ENCODE measurements at regions not wholly inside any gene's neighbourhood (a gene's known extent, or its start where the extent isn't known, plus 50 kb on each side); places are given as distances from the start of the nearest gene placed in this dataset.

DNA sequence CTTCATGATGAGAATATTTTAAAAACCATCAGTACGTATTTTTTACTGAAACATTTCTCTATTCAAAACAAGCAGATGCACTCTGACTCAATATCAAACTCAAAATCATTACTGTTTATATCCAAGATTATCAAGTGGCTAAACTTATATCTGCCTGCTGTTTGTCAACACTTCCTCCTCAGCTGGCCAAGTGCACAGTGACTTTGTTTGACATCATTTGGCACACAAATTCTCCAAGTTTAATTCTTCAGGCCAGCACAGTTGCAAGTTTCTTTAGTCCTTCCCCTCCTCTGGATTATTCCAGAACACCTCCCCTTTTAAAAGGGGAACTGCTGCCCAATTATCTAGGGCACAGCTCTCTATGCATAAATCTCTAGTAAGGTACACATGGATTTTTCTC, 346.6 kb downstream of the FSIP2 start:
- DNase-seq: no peak
- Histone ChIP-seq H3K4me1 (no peaks in the 10 kb centered on the region), H3K27me3 (no peaks in the 10 kb centered on the region), H3K9me3 (no peaks in the 10 kb centered on the region), H3K27ac (no peak overlapping the region), H3K36me3 (peaks cover 0 to 4% (median 0%) of the 10 kb centered on the region in 4 donors), H3K4me3 (no peak overlapping the region)
- 61 to 75% (median 71%) methylated on average over 1 of the region's 1 CpG for WGBS, 5 donors
- intact Hi-C loops (cut with DNase I; ENCODE audit: low total_unique reads): no loop called here
- no peak for TF ChIP-seq POLR2AphosphoS5 (IDR thresholded peaks at IDR 0.05)
- TF ChIP-seq EP300 (IDR thresholded peaks at IDR 0.05): no peak
- TF ChIP-seq, protein P1, sequence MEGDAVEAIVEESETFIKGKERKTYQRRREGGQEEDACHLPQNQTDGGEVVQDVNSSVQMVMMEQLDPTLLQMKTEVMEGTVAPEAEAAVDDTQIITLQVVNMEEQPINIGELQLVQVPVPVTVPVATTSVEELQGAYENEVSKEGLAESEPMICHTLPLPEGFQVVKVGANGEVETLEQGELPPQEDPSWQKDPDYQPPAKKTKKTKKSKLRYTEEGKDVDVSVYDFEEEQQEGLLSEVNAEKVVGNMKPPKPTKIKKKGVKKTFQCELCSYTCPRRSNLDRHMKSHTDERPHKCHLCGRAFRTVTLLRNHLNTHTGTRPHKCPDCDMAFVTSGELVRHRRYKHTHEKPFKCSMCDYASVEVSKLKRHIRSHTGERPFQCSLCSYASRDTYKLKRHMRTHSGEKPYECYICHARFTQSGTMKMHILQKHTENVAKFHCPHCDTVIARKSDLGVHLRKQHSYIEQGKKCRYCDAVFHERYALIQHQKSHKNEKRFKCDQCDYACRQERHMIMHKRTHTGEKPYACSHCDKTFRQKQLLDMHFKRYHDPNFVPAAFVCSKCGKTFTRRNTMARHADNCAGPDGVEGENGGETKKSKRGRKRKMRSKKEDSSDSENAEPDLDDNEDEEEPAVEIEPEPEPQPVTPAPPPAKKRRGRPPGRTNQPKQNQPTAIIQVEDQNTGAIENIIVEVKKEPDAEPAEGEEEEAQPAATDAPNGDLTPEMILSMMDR (IDR thresholded peaks at IDR 0.05): no peak
- TF ChIP-seq POLR2A (IDR thresholded peaks at IDR 0.05): no peak

DNA sequence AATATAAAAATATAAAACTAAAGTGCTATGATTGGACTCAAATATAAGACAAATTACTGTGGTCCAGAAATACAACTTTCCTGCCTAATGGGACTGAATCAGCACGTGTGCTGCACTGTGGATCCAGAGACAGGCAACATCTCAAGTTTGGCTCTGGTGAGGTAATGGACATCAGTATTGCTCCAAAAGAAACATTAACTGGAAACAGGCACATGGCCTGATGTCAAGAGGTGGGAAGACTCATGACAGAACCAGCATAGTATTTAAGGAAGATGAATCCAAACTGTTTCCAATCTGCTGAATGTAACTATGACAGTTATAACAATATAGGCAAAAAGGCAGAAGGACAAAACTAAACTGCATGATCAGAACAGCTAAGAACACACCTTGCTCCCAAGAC, 354.6 kb downstream of the FSIP2 start:
- H3K36me3 ChIP-seq: no peaks in the 10 kb centered on the region
- no peak for DNase-seq
- no peak overlapping the region for H3K27ac ChIP-seq

DNA sequence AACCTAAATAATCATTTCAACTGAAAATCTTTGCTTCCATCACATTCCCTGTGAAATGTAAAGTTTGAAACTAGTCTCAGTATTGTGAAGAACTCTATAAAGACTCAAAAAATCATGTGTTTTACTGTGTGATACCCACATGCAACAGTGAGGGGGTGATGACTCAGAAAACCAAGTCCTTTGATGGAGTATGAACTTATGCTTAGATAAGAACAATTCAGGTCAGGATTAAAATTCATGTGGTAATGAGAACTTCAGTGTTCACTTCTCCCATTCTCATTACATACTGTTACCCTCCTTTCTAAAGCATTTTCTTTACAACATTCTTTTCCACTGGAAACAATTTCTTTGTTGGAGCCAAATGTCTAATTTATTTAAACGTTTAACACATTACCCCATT, 360.2 kb downstream of the FSIP2 start:
- Histone ChIP-seq H3K4me3 (no peak overlapping the region), H3K27ac (no peak overlapping the region), H3K9me3 (no peaks in the 10 kb centered on the region), H3K27me3 (no peaks in the 10 kb centered on the region), H3K36me3 (no peaks in the 10 kb centered on the region), H3K4me1 (no peaks in the 10 kb centered on the region)
- TF ChIP-seq POLR2AphosphoS5 (IDR thresholded peaks at IDR 0.05) (no peak), POLR2A (IDR thresholded peaks at IDR 0.05) (no peak)
- TF ChIP-seq, protein P1 (IDR thresholded peaks at IDR 0.05): no peak
- no peak for DNase-seq
- WGBS, 5 donors: 59 to 80% (median 68%) methylated on average over 1 of the region's 1 CpG
- intact Hi-C loops (cut with DNase I; ENCODE audit: low total_unique reads): no loop called here

More for the DNA sequence above, 354.6 kb downstream of the FSIP2 start:
- TF ChIP-seq, protein P1 (IDR thresholded peaks at IDR 0.05): no peak
- no peak for TF ChIP-seq EP300 (IDR thresholded peaks at IDR 0.05)
- no peak for TF ChIP-seq POLR2AphosphoS5 (IDR thresholded peaks at IDR 0.05)
- no peak for TF ChIP-seq POLR2A (IDR thresholded peaks at IDR 0.05)
- WGBS, 5 donors: 63 to 80% (median 79%) methylated on average over 1 of the region's 1 CpG
- intact Hi-C loops (cut with DNase I; ENCODE audit: low total_unique reads): no loop called here
- Histone ChIP-seq H3K4me3 (no peak overlapping the region), H3K9me3 (no peaks in the 10 kb centered on the region), H3K4me1 (no peaks in the 10 kb centered on the region), H3K27me3 (no peaks in the 10 kb centered on the region)

DNA sequence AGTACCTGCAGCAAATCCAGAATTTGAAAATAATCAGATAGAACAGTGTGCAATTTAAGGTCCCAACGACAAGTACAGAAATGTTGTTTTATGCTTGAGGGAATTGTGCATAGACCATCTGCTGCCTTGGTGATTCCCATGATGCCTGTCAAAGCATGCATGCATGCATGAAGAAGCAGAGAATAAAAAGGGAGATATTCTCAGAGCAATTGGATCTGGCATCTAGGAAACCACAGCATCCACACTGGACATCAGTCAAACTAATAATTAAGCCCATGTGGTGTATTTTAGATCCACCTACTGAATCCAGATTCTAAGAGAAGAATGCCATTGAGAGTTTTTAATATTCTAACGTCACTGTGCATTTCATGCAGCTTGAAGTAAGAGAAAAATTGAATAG, 361.2 kb downstream of the FSIP2 start:
- 71 to 85% (median 78%) methylated on average over 2 of the region's 2 CpGs for WGBS, 5 donors
- DNase-seq: peak in 1 of 2 donors; percentile 8
- TF ChIP-seq EP300 (IDR thresholded peaks at IDR 0.05): no peak
- TF ChIP-seq POLR2AphosphoS5 (IDR thresholded peaks at IDR 0.05): no peak
- TF ChIP-seq, protein P1 (IDR thresholded peaks at IDR 0.05): no peak
- no peak for TF ChIP-seq POLR2A (IDR thresholded peaks at IDR 0.05)
- H3K27ac ChIP-seq: no peak overlapping the region
- intact Hi-C loops (cut with DNase I; ENCODE audit: low total_unique reads): no loop called here
- no peaks in the 10 kb centered on the region for H3K36me3 ChIP-seq
- H3K4me1 ChIP-seq: no peaks in the 10 kb centered on the region
- no peak overlapping the region for H3K4me3 ChIP-seq
- no peaks in the 10 kb centered on the region for H3K27me3 ChIP-seq
- H3K9me3 ChIP-seq: no peaks in the 10 kb centered on the region
